GM23248 (cell line): ENCODE measurements at regions not wholly inside any gene's neighbourhood (a gene's known extent, or its start where the extent isn't known, plus 50 kb on each side); places are given as distances from the start of the nearest gene placed in this dataset.

Experiments used
- EZH2 ChIP-seq: fragments of 200-600 bp; sonication (generic); IDR thresholded peaks from 2 replicates; pipeline ENCODE4 v1.6.1; 2018; ENCODE audit warnings: antibody characterized with exemption, mild to moderate bottlenecking; ENCODE audit not compliant: insufficient read depth, poor library complexity, severe bottlenecking
- EZH2phosphoT487 ChIP-seq: fragments of 200-600 bp; sonication (generic); IDR thresholded peaks from 2 replicates; pipeline ENCODE4 v1.6.1; 2018; ENCODE audit warnings: antibody characterized with exemption, moderate library complexity, mild to moderate bottlenecking, low read depth; ENCODE audit not compliant: insufficient read depth

GRCh38 chr1:5610432-5610831 is 381.8 kb downstream of the NPHP4 start:
- TF ChIP-seq EZH2phosphoT487 = no peak
- no peak for TF ChIP-seq EZH2
